Activated CD8-positive, alpha-beta memory T cell treated with anti-CD3 and anti-CD28 coated beads, Interleukin-2, amount 10 ng/mL, durations not matched to agents 7 days and 5 days (primary cell): ENCODE measurements at regions not wholly inside any gene's neighbourhood (a gene's known extent, or its start where the extent isn't known, plus 50 kb on each side); places are given as distances from the start of the nearest gene placed in this dataset.

ENCODE experiments used
- ATAC-seq: fragments of 150-1000 bp; cut with Tn5 transposase; one replicate; pipeline ENCODE4 v1.10.0; 2021; ENCODE audit warnings: moderate library complexity
- CTCF ChIA-PET: fragments of 350-600 bp; sonication (Branson Sonifier 250); formaldehyde crosslinking; loops from one replicate; lab custom pipeline; 2021; ENCODE audit warnings: antibody characterized with exemption; lab: Charles Lee
- DNase-seq: peaks from one replicate; pipeline ENCODE4 v3.0.0-alpha.2; 2020
- H3K27ac Mint-ChIP-seq: one replicate; pipeline ENCODE4 v1.8.0; 2021; ENCODE audit warnings: mild to moderate bottlenecking, mixed read lengths
- H3K27me3 Mint-ChIP-seq: one replicate; pipeline ENCODE4 v1.8.0; 2021; ENCODE audit warnings: mixed read lengths
- H3K36me3 Mint-ChIP-seq: one replicate; pipeline ENCODE4 v1.8.0; 2021; ENCODE audit warnings: mild to moderate bottlenecking, mixed read lengths
- H3K4me1 Mint-ChIP-seq: one replicate; pipeline ENCODE4 v1.8.0; 2021; ENCODE audit warnings: mixed read lengths
- H3K4me3 Mint-ChIP-seq: one replicate; pipeline ENCODE4 v1.8.0; 2021; ENCODE audit warnings: mild to moderate bottlenecking, moderate library complexity, mixed read lengths
- H3K9me3 Mint-ChIP-seq: one replicate; pipeline ENCODE4 v1.8.0; 2022; ENCODE audit warnings: low read depth, mixed read lengths

- Mint-ChIP-seq H3K9me3 (no peaks in the 10 kb centered on the region), H3K4me1 (no peaks in the 10 kb centered on the region), H3K36me3 (no peaks in the 10 kb centered on the region), H3K27ac (no peak overlapping the region), H3K27me3 (peaks cover 4% of the 10 kb centered on the region), H3K4me3 (no peak overlapping the region)
- no peak for DNase-seq
- ATAC-seq = no peak
- CTCF ChIA-PET = no interaction called here
Observed at GRCh38 chr4:129369361-129370010, 273.5 kb downstream of the C4orf33 start.

- CTCF ChIA-PET = no interaction called here
Observed at GRCh38 chr4:129371065-129371464, 275.1 kb downstream of the C4orf33 start.

GRCh38 chr4:129371926-129372325, 276.0 kb downstream of the C4orf33 start:
- H3K4me1 Mint-ChIP-seq = no peaks in the 10 kb centered on the region
- H3K4me3 Mint-ChIP-seq = no peak overlapping the region
- no peak overlapping the region for H3K27ac Mint-ChIP-seq
- no peaks in the 10 kb centered on the region for H3K36me3 Mint-ChIP-seq
- DNase-seq = no peak
- H3K27me3 Mint-ChIP-seq = peaks cover 4% of the 10 kb centered on the region
- ATAC-seq = no peak
- no peaks in the 10 kb centered on the region for H3K9me3 Mint-ChIP-seq
- CTCF ChIA-PET = no interaction called here

More at GRCh38 chr4:129371065-129371464, 275.1 kb downstream of the C4orf33 start:
- ATAC-seq (no peak), DNase-seq (no peak)
- H3K4me3 Mint-ChIP-seq = no peak overlapping the region
- no peaks in the 10 kb centered on the region for H3K9me3 Mint-ChIP-seq
- H3K27ac Mint-ChIP-seq = no peak overlapping the region
- peaks cover 6% of the 10 kb centered on the region for H3K27me3 Mint-ChIP-seq
- H3K4me1 Mint-ChIP-seq = no peaks in the 10 kb centered on the region
- no peaks in the 10 kb centered on the region for H3K36me3 Mint-ChIP-seq

GRCh38 chr4:129377131-129377845, 281.3 kb downstream of the C4orf33 start:
- Mint-ChIP-seq H3K4me3 (no peak overlapping the region), H3K36me3 (no peaks in the 10 kb centered on the region), H3K27ac (no peak overlapping the region), H3K27me3 (peaks cover 7% of the 10 kb centered on the region), H3K4me1 (no peaks in the 10 kb centered on the region), H3K9me3 (no peaks in the 10 kb centered on the region)
- DNase-seq (no peak), ATAC-seq (no peak)
- CTCF ChIA-PET = no interaction called here

- H3K36me3 Mint-ChIP-seq = no peaks in the 10 kb centered on the region
- no peaks in the 10 kb centered on the region for H3K9me3 Mint-ChIP-seq
- no peak overlapping the region for H3K27ac Mint-ChIP-seq
- ATAC-seq (no peak), DNase-seq (no peak)
- no peak overlapping the region for H3K4me3 Mint-ChIP-seq
- H3K4me1 Mint-ChIP-seq = no peaks in the 10 kb centered on the region
- CTCF ChIA-PET = no interaction called here
- peaks cover 7% of the 10 kb centered on the region for H3K27me3 Mint-ChIP-seq
Observed at GRCh38 chr4:129378364-129378763, 282.4 kb downstream of the C4orf33 start.

GRCh38 chr4:129379429-129379828, 283.5 kb downstream of the C4orf33 start:
- CTCF ChIA-PET = interaction anchor here (0.9 kb wide), 1 partner anchor 17 kb away, joined by 4 read pairs; no protein-coding TSS in a partner anchor
- peaks cover 4% of the 10 kb centered on the region for H3K27me3 Mint-ChIP-seq
- no peak for ATAC-seq
- no peaks in the 10 kb centered on the region for H3K36me3 Mint-ChIP-seq
- no peak overlapping the region for H3K4me3 Mint-ChIP-seq
- H3K9me3 Mint-ChIP-seq = no peaks in the 10 kb centered on the region
- no peak for DNase-seq
- H3K4me1 Mint-ChIP-seq = no peaks in the 10 kb centered on the region
- H3K27ac Mint-ChIP-seq = no peak overlapping the region

- DNase-seq (no peak), ATAC-seq (no peak)
- Mint-ChIP-seq H3K9me3 (no peaks in the 10 kb centered on the region), H3K27ac (no peak overlapping the region), H3K27me3 (no peaks in the 10 kb centered on the region), H3K36me3 (no peaks in the 10 kb centered on the region), H3K4me3 (no peak overlapping the region), H3K4me1 (no peaks in the 10 kb centered on the region)
- CTCF ChIA-PET = no interaction called here
Observed at GRCh38 chr4:129384974-129385373, 289.0 kb downstream of the C4orf33 start.

GRCh38 chr4:129387666-129388065, 291.7 kb downstream of the C4orf33 start:
- Mint-ChIP-seq H3K27ac (no peak overlapping the region), H3K9me3 (no peaks in the 10 kb centered on the region), H3K36me3 (no peaks in the 10 kb centered on the region), H3K4me1 (no peaks in the 10 kb centered on the region), H3K4me3 (no peak overlapping the region), H3K27me3 (no peaks in the 10 kb centered on the region)
- DNase-seq (no peak), ATAC-seq (no peak)
- CTCF ChIA-PET = no interaction called here

GRCh38 chr4:129393976-129394375, 298.0 kb downstream of the C4orf33 start:
- no peak overlapping the region for H3K27ac Mint-ChIP-seq
- no peak for ATAC-seq
- CTCF ChIA-PET = no interaction called here
- H3K4me1 Mint-ChIP-seq = no peaks in the 10 kb centered on the region
- no peak for DNase-seq
- H3K9me3 Mint-ChIP-seq = peaks cover under 1% of the 10 kb centered on the region
- H3K4me3 Mint-ChIP-seq = no peak overlapping the region
- H3K36me3 Mint-ChIP-seq = no peaks in the 10 kb centered on the region
- H3K27me3 Mint-ChIP-seq = no peaks in the 10 kb centered on the region

GRCh38 chr4:129394635-129395034, 298.7 kb downstream of the C4orf33 start:
- Mint-ChIP-seq H3K27me3 (no peaks in the 10 kb centered on the region), H3K4me3 (no peak overlapping the region), H3K27ac (no peak overlapping the region), H3K36me3 (no peaks in the 10 kb centered on the region), H3K9me3 (peaks cover 4% of the 10 kb centered on the region), H3K4me1 (no peaks in the 10 kb centered on the region)
- DNase-seq = no peak
- CTCF ChIA-PET = no interaction called here
- no peak for ATAC-seq

GRCh38 chr4:129403848-129404247, 307.9 kb downstream of the C4orf33 start:
- no peak overlapping the region for H3K4me3 Mint-ChIP-seq
- CTCF ChIA-PET = no interaction called here
- peaks cover 4% of the 10 kb centered on the region for H3K9me3 Mint-ChIP-seq
- H3K36me3 Mint-ChIP-seq = no peaks in the 10 kb centered on the region
- no peaks in the 10 kb centered on the region for H3K27me3 Mint-ChIP-seq
- no peak for DNase-seq
- no peaks in the 10 kb centered on the region for H3K4me1 Mint-ChIP-seq
- ATAC-seq = no peak
- H3K27ac Mint-ChIP-seq = no peak overlapping the region

GRCh38 chr4:129410115-129410514, 314.2 kb downstream of the C4orf33 start:
- H3K4me3 Mint-ChIP-seq = no peak overlapping the region
- ATAC-seq (no peak), DNase-seq (no peak)
- no peaks in the 10 kb centered on the region for H3K9me3 Mint-ChIP-seq
- H3K36me3 Mint-ChIP-seq = no peaks in the 10 kb centered on the region
- no peak overlapping the region for H3K27ac Mint-ChIP-seq
- no peaks in the 10 kb centered on the region for H3K4me1 Mint-ChIP-seq
- CTCF ChIA-PET = no interaction called here
- H3K27me3 Mint-ChIP-seq = no peaks in the 10 kb centered on the region

GRCh38 chr4:129415004-129415403, 319.1 kb downstream of the C4orf33 start:
- no peaks in the 10 kb centered on the region for H3K4me1 Mint-ChIP-seq
- CTCF ChIA-PET = no interaction called here
- H3K36me3 Mint-ChIP-seq = no peaks in the 10 kb centered on the region
- H3K27me3 Mint-ChIP-seq = no peaks in the 10 kb centered on the region
- H3K27ac Mint-ChIP-seq = no peak overlapping the region
- no peak overlapping the region for H3K4me3 Mint-ChIP-seq
- no peaks in the 10 kb centered on the region for H3K9me3 Mint-ChIP-seq
- no peak for ATAC-seq
- no peak for DNase-seq

- CTCF ChIA-PET = no interaction called here
- Mint-ChIP-seq H3K27ac (no peak overlapping the region), H3K27me3 (no peaks in the 10 kb centered on the region), H3K36me3 (no peaks in the 10 kb centered on the region), H3K9me3 (no peaks in the 10 kb centered on the region), H3K4me3 (no peak overlapping the region), H3K4me1 (no peaks in the 10 kb centered on the region)
- DNase-seq = no peak
- ATAC-seq = no peak
Observed at GRCh38 chr4:129420637-129421036, 324.7 kb downstream of the C4orf33 start.
